GM23338 (cell line): ENCODE measurements at regions not wholly inside any gene's neighbourhood (a gene's known extent, or its start where the extent isn't known, plus 50 kb on each side); places are given as distances from the start of the nearest gene placed in this dataset.
"Not testable (repeated sequence)": the region's sequence is repeated elsewhere in the genome, so short reads cannot be mapped to it uniquely, and the experiment has no call there.

Experiments
- ATAC-seq: fragments of 200-7000 bp; cut with Tn5 transposase; 3 replicates; pipeline ENCODE4 v1.9.1; 2020
- DNase-seq: peaks from one replicate; pipeline ENCODE4 v3.0.0-alpha.2; 2015; ENCODE audit warnings: low spot score
- H2AFZ ChIP-seq: fragments of 200-600 bp; sonication (generic); 2 replicates; pipeline ENCODE4 v1.8.0; 2016; ENCODE audit warnings: antibody characterized with exemption, mild to moderate bottlenecking, moderate library complexity
- H3F3A ChIP-seq: fragments of 200-600 bp; sonication (generic); replicated peaks from 2 replicates; pipeline ENCODE4 v1.8.0; 2017; ENCODE audit warnings: antibody characterized with exemption, mixed run types, low read depth
- H3K27ac ChIP-seq: fragments of 200-600 bp; sonication (generic); 2 replicates; pipeline ENCODE4 v1.6.1; 2016; ENCODE audit warnings: low read depth
- H3K27me3 ChIP-seq: fragments of 200-600 bp; sonication (generic); 2 replicates; pipeline ENCODE4 v1.8.0; 2016; ENCODE audit warnings: mild to moderate bottlenecking, mixed run types, moderate library complexity; ENCODE audit not compliant: insufficient read depth
- H3K36me3 ChIP-seq: fragments of 200-600 bp; sonication (generic); 2 replicates; pipeline ENCODE4 v1.8.0; 2016; ENCODE audit warnings: mild to moderate bottlenecking; ENCODE audit not compliant: insufficient read depth
- H3K4me1 ChIP-seq: fragments of 200-600 bp; sonication (generic); 2 replicates; pipeline ENCODE4 v1.8.0; 2016; ENCODE audit warnings: mild to moderate bottlenecking, moderate library complexity; ENCODE audit not compliant: insufficient read depth
- H3K4me2 ChIP-seq: fragments of 200-600 bp; sonication (generic); 2 replicates; pipeline ENCODE4 v1.7.1; 2017; ENCODE audit warnings: mixed run types
- H3K4me3 ChIP-seq: fragments of 200-600 bp; sonication (generic); 2 replicates; pipeline ENCODE4 v1.6.1; 2016; ENCODE audit warnings: mixed run types
- H3K79me2 ChIP-seq: fragments of 200-600 bp; sonication (generic); replicated peaks from 2 replicates; pipeline ENCODE4 v1.8.0; 2017; ENCODE audit warnings: mild to moderate bottlenecking; ENCODE audit not compliant: insufficient read depth
- H3K9me2 ChIP-seq: fragments of 200-600 bp; sonication (generic); 2 replicates; pipeline ENCODE4 v1.8.0; 2017; ENCODE audit not compliant: insufficient read depth
- H4K20me1 ChIP-seq: fragments of 200-600 bp; sonication (generic); replicated peaks from 2 replicates; pipeline ENCODE4 v1.8.0; 2017; ENCODE audit warnings: mild to moderate bottlenecking; ENCODE audit not compliant: insufficient read depth
- H3K27ac Mint-ChIP-seq: 2 replicates; pipeline ENCODE4 v1.8.0; 2020; ENCODE audit warnings: inconsistent platforms, mild to moderate bottlenecking, moderate library complexity, mixed read lengths
- H3K27me3 Mint-ChIP-seq: 3 replicates; pipeline ENCODE4 v1.8.0; 2022; ENCODE audit warnings: low read depth, mild to moderate bottlenecking, moderate library complexity, mixed read lengths, inconsistent platforms; ENCODE audit not compliant: insufficient read depth, poor library complexity
- H3K36me3 Mint-ChIP-seq: 3 replicates; pipeline ENCODE4 v1.8.0; 2021; ENCODE audit warnings: low read depth, mild to moderate bottlenecking, inconsistent platforms, moderate library complexity, mixed read lengths
- H3K4me1 Mint-ChIP-seq: 3 replicates; pipeline ENCODE4 v1.8.0; 2020; ENCODE audit warnings: mild to moderate bottlenecking, inconsistent platforms, mixed read lengths
- H3K4me3 Mint-ChIP-seq: 3 replicates; pipeline ENCODE4 v1.8.0; 2021; ENCODE audit warnings: moderate library complexity, mild to moderate bottlenecking, inconsistent platforms, mixed read lengths
- H3K9me3 Mint-ChIP-seq: 3 replicates; pipeline ENCODE4 v1.8.0; 2020; ENCODE audit warnings: moderate library complexity, mild to moderate bottlenecking, inconsistent platforms, mixed read lengths
- CREB1 ChIP-seq: fragments of 250-450 bp; sonication (Bioruptor Pico); IDR thresholded peaks from 2 replicates; pipeline ENCODE4 v1.5.0; 2020; ENCODE audit warnings: low read depth, mild to moderate bottlenecking, moderate library complexity
- EZH2 ChIP-seq: fragments of 200-600 bp; sonication (generic); IDR thresholded peaks from one replicate; pipeline ENCODE4 v1.8.0; 2017; ENCODE audit warnings: antibody characterized with exemption, mild to moderate bottlenecking, low read depth; ENCODE audit not compliant: unreplicated experiment
- EZH2phosphoT487 ChIP-seq: fragments of 200-600 bp; sonication (generic); IDR thresholded peaks from one replicate; pipeline ENCODE4 v1.8.1; 2018; ENCODE audit warnings: antibody characterized with exemption; ENCODE audit not compliant: unreplicated experiment
- JUNB ChIP-seq: IDR thresholded peaks from one replicate; pipeline ENCODE4 v1.6.1; 2016; ENCODE audit warnings: antibody characterized with exemption; ENCODE audit not compliant: unreplicated experiment
- NANOG ChIP-seq: IDR thresholded peaks from 2 replicates; pipeline ENCODE4 v1.6.1; 2016; ENCODE audit warnings: antibody characterized with exemption, borderline replicate concordance
- POLR2AphosphoS5 ChIP-seq: IDR thresholded peaks from 2 replicates; pipeline ENCODE4 v1.6.1; 2016; ENCODE audit warnings: antibody characterized with exemption, low read depth
- STAT1 ChIP-seq: IDR thresholded peaks from one replicate; pipeline ENCODE4 v1.6.1; 2016; ENCODE audit warnings: antibody characterized with exemption; ENCODE audit not compliant: unreplicated experiment
- ZNF114 ChIP-seq: fragments of 250-450 bp; sonication (Bioruptor Pico); IDR thresholded peaks from 2 replicates; pipeline ENCODE4 v1.5.0; 2020; ENCODE audit warnings: mild to moderate bottlenecking, moderate library complexity
- ZNF331 ChIP-seq: fragments of 250-450 bp; sonication (Bioruptor Pico); IDR thresholded peaks from 2 replicates; pipeline ENCODE4 v1.5.0; 2020; ENCODE audit warnings: low read depth, mild to moderate bottlenecking, moderate library complexity
- TF ChIP-seq, protein P1 (sequence below): IDR thresholded peaks from one replicate; pipeline ENCODE4 v1.6.1; 2018; ENCODE audit warnings: antibody characterized with exemption; ENCODE audit not compliant: unreplicated experiment
- TF ChIP-seq, protein P2 (sequence below): IDR thresholded peaks from 2 replicates; pipeline ENCODE4 v1.6.1; 2016; ENCODE audit warnings: antibody characterized with exemption
- TF ChIP-seq, protein P3 (sequence below), 2 experiments: fragments of 200-600 bp in 1 of 2; sonication (generic) in 1 of 2; conservative IDR thresholded peaks; 2 replicates each; pipeline versions ENCODE4 v1.5.1 to v1.6.1; 2016 to 2017; ENCODE audit warnings: antibody characterized with exemption in 2 of 2, low read depth in 2 of 2, mild to moderate bottlenecking in 2 of 2, moderate library complexity in 1 of 2

DNA sequence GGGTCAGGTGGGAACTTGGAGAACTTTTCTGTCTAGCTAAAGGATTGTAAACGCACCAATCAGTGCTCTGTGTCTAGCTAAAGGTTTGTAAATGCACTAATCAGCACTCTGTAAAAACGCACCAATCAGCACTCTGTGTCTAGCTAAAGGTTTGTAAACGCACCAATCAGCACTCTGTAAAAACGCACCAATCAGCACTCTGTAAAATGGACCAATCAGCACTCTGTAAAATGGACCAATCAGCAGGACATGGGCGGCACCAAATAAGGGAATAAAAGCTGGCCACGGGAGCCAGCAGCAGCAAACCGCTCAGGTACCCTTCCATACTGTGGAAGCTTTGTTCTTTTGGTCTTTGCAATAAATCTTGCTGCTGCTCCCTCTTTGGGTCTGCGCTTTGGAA, 108.0 kb upstream of the MEGF10 start:
- ATAC-seq, H3K79me2 ChIP-seq, H3K36me3 Mint-ChIP-seq, H3K9me2 ChIP-seq, H3K27ac ChIP-seq, H3F3A ChIP-seq, H3K27ac Mint-ChIP-seq, H3K4me3 ChIP-seq, H3K27me3 Mint-ChIP-seq, H4K20me1 ChIP-seq, H3K27me3 ChIP-seq, H3K4me2 ChIP-seq, H3K9me3 Mint-ChIP-seq, H3K36me3 ChIP-seq, H2AFZ ChIP-seq, DNase-seq, H3K4me1 ChIP-seq, H3K4me3 Mint-ChIP-seq, H3K4me1 Mint-ChIP-seq: not testable (repeated sequence)

DNA sequence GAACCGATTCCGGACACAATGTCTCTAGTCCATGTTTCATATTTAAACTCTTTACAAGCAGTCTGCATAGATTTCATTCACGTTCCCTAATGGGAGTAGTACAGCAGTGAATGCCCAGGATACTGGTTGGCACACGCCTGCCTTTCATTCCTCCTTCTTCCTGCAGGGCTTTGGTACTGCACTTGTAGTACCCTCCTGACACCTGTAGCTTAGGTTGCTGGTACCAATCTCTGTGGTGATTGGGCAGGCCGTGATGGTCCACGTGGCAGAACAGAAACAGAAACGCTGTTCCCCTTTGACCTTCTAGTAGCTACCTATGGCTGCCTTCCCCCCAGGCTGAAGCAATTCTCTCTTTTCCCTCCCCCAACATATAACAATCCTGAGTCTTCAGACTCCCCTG, 107.3 kb upstream of the MEGF10 start:
- Mint-ChIP-seq H3K9me3 (no peaks in the 10 kb centered on the region), H3K27ac (no peak overlapping the region), H3K4me3 (no peak overlapping the region), H3K4me1 (peaks cover 2% of the 10 kb centered on the region; the same call in 1 of the 3 replicates), H3K27me3 (no peaks in the 10 kb centered on the region), H3K36me3 (no peaks in the 10 kb centered on the region)
- Histone ChIP-seq H3K4me2 (no peak overlapping the region), H3K4me1 (no peaks in the 10 kb centered on the region), H3K36me3 (no peaks in the 10 kb centered on the region), H4K20me1 (no peaks in the 10 kb centered on the region), H3K27ac (no peak overlapping the region), H3K27me3 (no peaks in the 10 kb centered on the region), H3F3A (no peaks in the 10 kb centered on the region), H3K9me2 (0 out of 2 replicates have a peak, but pooled peaks cover 3% of the 10 kb centered on the region), H2AFZ (no peak overlapping the region), H3K4me3 (no peak overlapping the region), H3K79me2 (no peaks in the 10 kb centered on the region)
- ATAC-seq: no peak
- no peak for DNase-seq
- TF ChIP-seq, protein P1, sequence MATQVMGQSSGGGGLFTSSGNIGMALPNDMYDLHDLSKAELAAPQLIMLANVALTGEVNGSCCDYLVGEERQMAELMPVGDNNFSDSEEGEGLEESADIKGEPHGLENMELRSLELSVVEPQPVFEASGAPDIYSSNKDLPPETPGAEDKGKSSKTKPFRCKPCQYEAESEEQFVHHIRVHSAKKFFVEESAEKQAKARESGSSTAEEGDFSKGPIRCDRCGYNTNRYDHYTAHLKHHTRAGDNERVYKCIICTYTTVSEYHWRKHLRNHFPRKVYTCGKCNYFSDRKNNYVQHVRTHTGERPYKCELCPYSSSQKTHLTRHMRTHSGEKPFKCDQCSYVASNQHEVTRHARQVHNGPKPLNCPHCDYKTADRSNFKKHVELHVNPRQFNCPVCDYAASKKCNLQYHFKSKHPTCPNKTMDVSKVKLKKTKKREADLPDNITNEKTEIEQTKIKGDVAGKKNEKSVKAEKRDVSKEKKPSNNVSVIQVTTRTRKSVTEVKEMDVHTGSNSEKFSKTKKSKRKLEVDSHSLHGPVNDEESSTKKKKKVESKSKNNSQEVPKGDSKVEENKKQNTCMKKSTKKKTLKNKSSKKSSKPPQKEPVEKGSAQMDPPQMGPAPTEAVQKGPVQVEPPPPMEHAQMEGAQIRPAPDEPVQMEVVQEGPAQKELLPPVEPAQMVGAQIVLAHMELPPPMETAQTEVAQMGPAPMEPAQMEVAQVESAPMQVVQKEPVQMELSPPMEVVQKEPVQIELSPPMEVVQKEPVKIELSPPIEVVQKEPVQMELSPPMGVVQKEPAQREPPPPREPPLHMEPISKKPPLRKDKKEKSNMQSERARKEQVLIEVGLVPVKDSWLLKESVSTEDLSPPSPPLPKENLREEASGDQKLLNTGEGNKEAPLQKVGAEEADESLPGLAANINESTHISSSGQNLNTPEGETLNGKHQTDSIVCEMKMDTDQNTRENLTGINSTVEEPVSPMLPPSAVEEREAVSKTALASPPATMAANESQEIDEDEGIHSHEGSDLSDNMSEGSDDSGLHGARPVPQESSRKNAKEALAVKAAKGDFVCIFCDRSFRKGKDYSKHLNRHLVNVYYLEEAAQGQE: no peak
- TF ChIP-seq POLR2AphosphoS5 (no peak), JUNB (no peak), NANOG (no peak), EZH2 (no peak), CREB1 (CRISPR knock-in tag) (no peak), ZNF114 (CRISPR knock-in tag) (no peak), EZH2phosphoT487 (no peak), STAT1 (no peak), ZNF331 (CRISPR knock-in tag) (no peak)
- TF ChIP-seq, protein P2, sequence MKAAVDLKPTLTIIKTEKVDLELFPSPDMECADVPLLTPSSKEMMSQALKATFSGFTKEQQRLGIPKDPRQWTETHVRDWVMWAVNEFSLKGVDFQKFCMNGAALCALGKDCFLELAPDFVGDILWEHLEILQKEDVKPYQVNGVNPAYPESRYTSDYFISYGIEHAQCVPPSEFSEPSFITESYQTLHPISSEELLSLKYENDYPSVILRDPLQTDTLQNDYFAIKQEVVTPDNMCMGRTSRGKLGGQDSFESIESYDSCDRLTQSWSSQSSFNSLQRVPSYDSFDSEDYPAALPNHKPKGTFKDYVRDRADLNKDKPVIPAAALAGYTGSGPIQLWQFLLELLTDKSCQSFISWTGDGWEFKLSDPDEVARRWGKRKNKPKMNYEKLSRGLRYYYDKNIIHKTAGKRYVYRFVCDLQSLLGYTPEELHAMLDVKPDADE: no peak
- TF ChIP-seq, protein P3, sequence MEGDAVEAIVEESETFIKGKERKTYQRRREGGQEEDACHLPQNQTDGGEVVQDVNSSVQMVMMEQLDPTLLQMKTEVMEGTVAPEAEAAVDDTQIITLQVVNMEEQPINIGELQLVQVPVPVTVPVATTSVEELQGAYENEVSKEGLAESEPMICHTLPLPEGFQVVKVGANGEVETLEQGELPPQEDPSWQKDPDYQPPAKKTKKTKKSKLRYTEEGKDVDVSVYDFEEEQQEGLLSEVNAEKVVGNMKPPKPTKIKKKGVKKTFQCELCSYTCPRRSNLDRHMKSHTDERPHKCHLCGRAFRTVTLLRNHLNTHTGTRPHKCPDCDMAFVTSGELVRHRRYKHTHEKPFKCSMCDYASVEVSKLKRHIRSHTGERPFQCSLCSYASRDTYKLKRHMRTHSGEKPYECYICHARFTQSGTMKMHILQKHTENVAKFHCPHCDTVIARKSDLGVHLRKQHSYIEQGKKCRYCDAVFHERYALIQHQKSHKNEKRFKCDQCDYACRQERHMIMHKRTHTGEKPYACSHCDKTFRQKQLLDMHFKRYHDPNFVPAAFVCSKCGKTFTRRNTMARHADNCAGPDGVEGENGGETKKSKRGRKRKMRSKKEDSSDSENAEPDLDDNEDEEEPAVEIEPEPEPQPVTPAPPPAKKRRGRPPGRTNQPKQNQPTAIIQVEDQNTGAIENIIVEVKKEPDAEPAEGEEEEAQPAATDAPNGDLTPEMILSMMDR (conservative IDR thresholded peaks at IDR 0.05; ENCODE audit: low read depth in 2 of 2): no peak
